HG03039 (cell line): ENCODE measurements at regions not wholly inside any gene's neighbourhood (a gene's known extent, or its start where the extent isn't known, plus 50 kb on each side); places are given as distances from the start of the nearest gene placed in this dataset.

Source experiments
- ATAC-seq: cut with Tn5 transposase; IDR thresholded peaks from one replicate; pipeline ENCODE4 v1.9.1; 2021; ENCODE audit warnings: mild to moderate bottlenecking, moderate library complexity; ENCODE audit not compliant: unreplicated experiment

DNA sequence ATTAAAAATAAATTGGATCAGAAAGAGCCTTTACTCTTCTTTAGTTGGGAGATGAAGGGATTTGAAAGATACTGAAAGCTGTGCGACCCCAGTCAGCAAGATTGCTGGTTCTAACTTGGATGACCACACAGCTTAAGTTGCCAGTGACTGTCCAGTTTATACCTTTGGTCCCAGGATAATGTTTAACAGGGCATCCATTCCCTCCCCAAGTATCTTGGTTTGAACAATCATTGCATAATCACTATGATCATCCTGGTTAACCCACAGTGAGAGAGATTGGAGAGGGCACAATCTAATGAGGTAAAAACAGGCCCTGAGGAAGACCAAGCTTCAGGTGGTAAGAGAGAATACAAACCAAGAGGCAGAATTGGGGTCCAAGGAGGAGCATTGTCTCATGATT lies 798.3 kb downstream of the MAFB start:
- ATAC-seq, result no peak

DNA sequence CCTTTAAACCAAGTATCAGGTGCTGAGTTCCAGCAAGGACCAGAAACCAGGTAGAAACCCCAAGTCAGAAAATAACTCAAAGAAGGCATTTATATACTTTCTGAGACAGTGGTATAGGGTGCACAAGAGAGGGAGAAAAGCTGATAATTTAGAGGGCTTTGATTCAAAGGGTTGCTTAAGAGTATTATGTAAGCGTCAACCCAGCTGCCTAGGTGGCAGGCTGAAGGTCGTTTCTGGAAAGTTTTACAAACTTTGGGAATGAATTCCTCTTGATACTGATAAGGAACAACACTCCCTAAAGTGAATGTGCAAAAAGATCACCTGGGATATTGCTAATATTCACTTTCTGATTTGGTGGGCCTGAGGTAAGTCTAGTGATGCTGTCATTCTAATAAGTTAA lies 800.7 kb downstream of the MAFB start:
- ATAC-seq, result no peak

DNA sequence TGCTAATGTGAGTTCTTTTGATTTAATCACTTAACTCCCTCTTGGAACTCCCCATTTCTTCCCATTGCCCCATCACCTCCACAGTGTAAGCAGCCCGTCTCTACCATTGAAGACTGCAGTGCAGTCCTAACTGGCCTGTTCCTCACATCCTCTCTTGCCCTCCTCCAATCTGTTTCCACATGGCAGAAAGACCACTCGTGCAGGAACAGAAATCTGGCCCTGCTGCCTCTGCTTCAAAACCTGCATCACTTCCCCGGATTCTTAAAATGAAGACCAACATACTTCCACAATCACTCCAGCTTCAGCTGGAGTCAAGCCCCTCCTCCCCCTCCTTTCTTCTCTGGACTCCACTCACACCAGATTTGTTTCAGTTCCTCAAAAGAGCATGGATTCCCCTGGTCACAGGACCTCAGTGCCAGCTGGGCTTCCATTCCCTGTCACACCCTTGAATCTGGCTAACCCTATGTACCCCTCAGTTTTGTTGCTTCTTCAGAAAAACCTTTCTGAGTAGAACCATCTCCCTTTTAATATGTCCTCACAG lies 802.3 kb downstream of the MAFB start:
- no peak for ATAC-seq

DNA sequence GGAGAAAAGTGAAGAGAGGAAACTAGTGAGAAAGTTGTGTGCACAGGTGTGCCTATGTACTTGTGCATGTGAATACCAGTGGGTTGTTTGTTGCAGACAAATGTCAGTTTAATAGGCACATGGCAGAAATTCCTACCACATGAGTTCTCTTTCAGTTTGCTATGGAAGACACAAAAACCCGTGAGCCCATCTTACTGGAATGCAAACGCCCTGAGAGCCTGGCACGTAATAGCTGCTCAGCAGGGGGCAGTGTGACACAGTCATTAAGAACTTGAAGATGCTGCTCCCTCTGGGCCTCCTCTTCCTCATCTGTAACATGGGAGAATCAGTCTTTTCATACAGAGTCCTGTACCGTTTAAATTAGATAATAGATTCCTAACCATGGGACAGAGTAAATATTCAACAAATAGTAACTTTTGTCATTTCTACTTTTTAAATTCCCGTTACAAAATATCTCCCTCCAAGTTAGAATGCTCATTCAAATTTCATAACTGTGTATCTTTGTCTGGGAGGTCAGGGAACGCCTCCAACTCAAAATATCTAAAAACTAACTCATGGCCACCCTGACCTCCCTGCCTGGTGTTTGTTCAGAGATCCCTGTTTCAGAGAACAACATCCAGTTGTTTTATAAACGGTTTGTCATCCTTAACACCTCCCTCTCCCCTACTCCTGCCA lies 802.9 kb downstream of the MAFB start:
- no peak for ATAC-seq

DNA sequence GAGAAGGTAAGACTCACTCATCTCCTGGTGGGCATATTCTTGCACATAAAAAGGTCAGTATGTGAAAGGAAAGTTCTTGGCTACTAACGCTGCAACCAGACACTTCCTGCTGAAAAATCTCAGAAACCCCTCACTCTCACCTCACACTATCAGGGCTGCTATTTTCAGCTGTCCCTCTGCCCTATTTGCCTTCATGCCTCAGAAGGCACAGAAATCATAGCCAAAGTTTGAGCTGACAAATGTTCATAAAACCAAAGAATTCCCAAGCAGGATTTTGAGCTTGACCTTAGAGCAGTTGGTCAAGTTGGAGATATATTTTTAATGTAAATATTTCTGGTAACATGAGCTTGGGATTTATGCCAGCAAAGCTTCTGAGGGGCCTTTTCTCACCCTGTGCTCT lies 806.2 kb downstream of the MAFB start:
- ATAC-seq, result no peak

DNA sequence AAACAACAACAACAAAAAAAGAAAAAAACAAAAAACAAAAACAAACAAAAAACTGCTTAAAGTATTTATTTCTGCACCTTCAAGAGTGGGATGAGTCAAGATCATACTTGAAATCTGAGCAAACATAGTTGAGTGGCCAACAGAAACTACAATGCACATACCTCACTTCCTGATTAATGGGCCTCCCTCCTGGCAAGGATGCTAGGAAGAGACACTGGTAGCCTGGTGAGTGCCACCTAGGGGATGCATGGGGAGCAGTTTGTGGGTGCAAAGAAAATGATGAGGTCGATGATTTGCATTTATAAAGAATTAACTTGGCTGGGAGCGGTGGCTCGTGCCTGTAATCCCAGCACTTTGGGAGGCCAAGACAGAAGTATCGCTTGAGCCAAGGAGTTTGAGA lies 808.1 kb downstream of the MAFB start:
- ATAC-seq, result no peak

DNA sequence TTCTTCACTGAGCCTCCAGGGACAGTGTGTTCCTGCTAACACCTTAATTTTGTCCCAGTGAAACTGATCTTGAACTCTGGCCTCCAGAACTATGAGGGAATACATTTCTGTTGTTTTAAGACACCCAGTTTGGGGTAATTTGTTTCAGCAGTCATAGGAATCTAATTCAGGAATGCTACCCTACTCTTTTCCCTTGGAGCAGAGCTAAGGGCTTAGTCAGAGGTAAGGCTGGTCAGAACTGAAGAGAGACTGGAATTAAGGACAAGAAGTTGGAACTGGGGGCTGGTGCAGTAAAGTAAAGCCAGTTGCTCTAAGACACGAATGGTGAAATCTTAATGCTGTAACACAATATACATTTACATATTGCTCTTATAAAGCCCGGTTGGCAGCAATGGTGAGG lies 809.7 kb downstream of the MAFB start:
- no peak for ATAC-seq

DNA sequence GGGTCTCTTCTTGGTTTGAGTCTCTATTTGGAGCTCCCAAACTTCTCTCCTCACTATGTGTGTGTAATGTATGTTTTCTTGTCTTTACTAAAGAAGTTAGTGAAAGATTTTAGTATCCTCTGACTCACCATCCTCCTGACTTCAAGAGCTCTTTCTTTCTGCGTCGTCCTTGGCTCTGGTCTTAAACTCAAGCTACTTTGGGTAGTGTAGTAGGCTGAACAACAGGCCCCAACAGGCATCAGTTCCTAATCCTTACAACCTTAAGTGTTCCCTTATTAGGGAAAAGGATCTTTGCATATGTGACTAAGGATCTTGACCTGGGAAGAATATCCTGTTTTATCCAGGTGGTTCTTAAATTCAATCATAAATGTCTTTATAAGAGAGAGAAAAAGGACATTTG lies 810.2 kb downstream of the MAFB start:
- ATAC-seq, result no peak

DNA sequence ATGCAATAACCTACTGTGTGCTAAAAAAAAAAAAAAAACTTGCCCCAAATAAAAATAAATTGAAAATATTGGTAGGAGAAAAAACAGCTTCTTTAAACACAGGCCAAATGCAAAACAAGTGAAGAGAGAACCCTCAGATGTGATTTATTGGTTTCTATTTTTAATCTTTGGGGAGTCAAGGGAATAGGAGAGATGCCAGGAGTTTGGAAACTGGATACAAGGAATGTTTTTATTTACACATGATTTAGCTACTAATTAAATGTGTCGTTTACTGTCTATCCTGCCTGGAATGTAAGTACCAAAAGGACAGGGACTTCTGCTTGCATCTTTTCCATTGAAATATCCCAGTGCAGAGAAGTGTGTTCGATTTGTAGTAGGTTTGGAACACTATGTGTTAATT lies 810.7 kb downstream of the MAFB start:
- ATAC-seq, result no peak

DNA sequence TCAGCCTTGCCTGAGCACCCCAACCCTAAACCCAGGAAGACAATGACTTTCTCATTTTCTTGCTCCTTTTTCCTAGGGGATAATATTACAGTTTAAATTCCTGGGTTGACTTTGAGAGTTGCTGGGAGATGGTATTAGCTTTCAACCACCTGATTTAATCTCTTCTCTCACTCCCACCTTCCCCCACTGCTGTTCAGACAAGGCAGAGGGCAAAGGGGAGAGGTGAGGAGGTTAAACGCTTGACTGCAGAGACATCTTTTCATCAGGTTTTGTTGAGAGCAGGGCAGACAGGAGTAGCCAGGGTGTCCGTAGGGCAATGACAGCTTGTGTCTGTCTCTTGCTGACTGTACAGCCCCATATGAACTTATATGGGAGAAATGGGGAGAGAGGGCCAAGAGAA lies 811.2 kb downstream of the MAFB start:
- ATAC-seq, result no peak

DNA sequence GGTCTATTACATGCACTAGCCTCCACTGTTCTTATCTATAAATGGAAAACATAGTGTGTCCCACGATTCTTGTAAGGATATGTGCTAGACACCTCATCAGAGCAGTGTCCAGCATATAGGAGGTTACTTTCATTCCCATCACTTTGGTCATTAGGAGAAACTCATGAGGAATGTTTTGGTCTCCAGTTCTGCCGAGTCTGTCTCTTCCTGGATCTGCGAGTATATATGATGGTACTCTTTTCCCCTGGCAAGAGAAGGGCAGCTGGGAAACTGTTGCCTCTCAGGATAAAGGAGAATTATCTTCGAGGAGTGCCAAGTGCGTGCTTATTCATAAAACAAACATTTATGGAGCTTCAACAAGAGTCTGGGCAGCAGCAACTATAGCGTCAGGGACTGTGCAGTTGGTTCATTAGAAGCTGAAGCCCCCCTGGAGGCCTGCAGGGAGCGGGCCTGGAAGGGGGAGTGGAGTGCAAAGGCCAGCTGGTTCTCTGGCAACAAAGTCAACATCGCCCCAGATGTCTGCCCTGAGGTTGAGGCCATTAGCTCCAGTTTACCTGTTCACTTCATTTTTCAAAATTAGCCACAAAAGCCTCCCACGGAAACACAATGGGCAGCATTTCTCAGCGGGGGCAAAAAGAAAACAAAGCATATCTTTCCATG lies 811.9 kb downstream of the MAFB start:
- no peak for ATAC-seq

DNA sequence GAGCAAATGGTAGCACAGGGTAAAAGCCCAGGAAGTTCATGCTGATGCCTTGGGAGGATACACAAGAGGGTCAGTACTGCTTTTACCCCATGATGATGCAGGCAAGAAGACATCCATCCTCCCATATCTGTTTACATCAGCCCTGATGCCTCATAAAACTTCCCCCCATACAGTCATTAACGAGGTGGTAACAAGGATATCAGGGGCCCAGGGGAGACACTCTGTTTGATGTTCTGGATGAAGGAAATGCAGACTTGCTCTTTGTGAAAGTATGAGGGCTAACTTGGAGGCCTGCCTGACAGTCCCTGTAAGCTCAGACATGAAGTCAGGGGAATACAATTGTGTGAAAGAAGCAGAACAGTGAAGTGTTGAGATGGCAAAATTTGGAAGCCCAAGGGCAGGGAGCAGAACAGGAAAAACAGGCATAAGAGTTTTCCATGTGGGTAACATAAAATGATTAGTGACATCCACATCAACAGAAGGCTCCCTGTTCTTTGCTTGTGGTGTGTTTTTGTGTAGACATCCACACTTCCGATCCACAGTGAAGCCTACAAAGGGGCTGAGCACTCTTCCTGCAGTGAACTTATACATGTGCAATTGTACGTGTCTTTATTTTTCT lies 813.4 kb downstream of the MAFB start:
- ATAC-seq, result no peak

DNA sequence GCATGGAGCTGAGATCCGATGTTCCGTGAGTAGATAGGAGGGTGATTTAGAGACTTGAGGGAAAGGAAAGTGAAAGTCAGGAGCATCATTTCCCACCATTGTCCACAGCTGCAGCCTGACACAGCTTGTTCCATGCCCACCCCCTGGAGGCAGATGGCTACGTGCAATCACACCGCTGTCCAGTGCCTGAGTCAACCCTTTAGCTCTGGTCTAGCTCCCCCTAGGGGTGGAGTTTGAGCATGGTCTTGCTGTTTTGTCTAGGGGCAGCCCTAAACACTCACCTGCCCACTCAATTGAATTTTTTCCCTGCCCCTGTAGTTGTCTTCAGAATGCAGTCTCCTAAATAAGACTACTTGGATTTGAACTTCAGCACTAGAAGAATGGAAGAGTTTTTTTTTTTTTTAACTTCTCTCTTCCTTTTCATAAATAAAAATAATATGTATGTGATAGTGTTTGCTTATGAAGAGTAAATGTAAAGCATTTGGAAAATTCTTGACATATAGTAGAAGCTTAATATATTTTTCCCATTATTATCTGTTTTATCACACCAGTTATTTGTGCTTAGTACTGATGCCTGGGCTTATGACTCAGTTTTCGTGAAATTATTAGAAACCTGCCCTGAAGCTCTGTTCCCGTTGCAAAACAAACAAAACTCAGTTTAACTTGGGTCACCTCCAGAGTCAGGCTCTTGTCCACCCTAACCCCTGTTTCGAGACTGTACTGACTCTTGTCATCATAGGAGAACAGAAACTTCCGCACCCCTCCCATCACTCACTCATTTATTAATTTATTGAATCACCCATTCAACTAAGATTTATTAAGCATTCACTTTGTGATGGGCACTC lies 814.8 kb downstream of the MAFB start:
- ATAC-seq, result peak; percentile 56

DNA sequence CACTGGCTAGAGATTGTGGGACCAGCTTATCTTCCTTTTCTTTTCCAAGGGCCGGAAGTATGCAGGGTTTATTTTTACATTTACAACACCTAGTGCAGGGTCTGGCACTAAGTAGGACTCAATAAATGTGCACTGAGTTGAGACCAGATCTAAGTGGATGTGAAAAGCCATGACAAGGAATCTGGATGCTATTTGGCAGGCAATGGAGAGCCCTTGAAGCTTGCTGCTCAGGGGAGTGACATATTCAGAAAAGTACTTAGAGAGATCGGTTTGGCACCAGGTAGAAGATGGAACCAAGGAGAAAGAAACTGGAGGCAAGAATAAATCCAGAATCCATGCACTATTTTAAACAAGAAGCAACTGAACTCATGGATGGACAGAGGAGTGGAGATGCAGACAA lies 815.8 kb downstream of the MAFB start:
- ATAC-seq, result no peak

DNA sequence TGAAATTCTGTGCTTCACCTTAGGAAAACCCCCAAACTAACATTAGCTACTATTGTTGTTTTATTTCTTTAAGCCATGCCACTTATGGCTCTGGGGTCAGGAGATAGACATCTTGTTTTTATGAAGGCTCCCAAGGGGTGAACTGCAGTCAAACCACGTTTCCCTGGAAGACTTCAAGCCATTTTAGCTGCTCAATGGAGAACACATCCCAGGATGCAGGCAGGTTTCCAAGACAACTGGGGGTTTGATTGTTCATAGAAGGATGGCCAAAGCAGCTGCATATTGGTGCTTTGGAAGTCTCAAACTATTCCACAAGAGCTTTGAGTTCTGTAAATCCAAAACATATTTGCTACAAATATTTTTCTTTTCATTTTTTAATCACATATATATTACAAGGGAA lies 818.0 kb downstream of the MAFB start:
- ATAC-seq, result no peak

DNA sequence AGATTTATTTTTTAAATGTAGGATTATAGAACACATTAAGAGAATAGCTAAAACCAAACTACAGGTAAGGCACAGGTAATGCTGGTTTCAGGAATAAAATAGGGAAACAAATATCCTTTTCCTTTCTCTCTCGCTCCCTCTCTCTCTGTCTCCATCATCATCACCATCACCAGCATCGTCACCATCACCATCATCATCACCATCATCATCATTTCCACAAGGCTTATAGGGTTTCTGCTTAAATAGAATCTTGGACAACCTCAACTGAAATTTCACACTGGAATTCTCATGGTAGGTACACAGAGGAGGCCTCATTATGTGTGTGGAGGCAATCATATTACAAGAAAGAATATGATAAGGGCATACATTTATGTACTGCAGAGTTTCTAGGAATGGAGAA lies 823.6 kb downstream of the MAFB start:
- ATAC-seq, result no peak

DNA sequence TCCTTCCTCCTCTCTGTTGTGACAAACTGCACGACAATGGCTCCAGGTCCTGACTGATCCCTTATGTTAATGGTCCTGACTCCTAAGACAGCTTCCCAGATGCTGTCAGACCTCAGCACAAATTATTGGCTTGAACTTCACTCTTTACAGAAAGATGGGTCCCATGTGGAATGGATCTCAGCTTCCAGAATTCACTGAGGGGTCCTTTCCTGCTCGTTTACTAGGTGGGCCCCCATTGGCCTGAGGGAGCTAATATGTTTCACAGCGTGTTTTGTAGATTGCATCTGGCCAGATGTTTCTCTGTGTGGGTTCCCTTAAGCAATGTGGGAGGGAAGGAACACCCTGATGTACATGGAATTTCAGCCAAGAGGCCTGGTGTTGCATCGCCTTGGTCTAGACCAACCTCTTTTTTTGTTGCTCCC lies 826.6 kb downstream of the MAFB start:
- ATAC-seq, result no peak

DNA sequence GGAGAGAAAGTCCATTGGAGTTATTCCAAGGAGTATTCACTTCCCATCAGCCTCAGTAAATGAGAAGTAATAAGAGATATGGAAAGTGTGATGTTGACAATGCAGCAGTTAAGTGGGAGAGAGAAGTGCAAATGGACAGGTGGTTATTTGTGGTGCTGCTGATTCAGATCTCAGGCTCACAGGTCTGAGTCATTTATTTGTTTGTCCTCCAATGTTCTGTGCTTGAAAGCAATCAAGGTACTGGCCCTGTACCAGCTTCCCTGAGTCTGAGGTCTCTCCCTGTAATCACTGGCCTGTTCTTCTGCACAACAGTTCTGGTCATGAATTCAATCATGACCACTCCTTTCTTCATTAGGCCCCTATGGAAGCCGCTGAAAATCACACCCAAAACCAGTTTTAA lies 827.7 kb downstream of the MAFB start:
- ATAC-seq, result no peak

DNA sequence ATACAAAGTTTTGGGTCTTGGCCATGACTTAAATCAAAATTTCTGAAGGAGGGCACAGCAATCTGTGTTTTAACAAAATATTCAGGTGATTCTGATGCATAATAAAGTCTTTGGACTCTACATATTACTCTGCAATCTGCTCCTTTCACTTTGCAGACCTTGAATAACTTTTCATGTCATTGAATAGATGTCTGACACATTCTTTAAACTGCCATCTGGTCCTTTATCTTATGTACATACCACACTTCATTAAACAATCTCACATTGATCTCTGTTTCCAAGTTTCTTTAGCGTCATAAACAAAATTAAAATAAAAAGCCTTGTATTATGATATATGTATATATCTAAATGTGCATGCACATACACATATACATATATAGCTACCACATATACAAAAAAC lies 831.2 kb downstream of the MAFB start:
- ATAC-seq, result no peak

DNA sequence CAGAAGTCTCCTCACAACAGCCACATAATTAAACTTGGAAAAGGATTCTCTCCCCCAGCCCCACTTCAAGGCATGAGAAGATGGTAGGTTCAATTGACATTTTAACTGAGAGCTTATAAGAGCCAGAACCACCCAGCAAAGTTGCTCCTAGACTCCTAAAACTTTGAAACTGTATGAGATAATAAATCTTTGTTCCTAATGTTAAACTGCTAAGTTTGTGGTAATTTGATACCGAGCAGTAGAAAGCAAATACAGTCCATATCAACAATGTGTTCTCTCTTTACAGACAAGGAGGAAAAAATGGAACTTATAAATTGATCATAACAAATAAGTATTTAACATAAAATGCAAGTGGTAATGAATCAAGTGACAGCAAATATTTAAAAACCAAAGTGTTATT lies 831.8 kb downstream of the MAFB start:
- no peak for ATAC-seq

DNA sequence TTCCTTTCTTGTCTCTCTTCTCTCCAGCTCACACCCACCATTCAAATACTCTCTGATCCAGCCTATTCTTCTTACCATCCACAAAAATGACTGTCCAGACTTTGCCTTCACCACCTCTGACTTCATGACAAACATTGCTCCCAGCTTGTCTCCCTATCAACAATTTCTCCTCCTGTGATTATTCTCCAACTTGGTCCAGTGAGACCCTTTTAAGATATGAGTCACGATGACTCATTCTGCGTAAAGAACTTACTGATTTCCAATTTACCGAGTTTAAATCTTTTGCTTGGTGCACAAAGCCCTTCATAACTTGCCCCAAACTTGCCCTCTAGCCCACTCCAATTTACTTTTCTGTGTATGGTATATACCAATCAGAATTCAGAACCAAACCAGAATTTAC lies 833.2 kb downstream of the MAFB start:
- ATAC-seq, result no peak
